ENCODE measurements at regions not wholly inside any gene's neighbourhood (a gene's known extent, or its start where the extent isn't known, plus 50 kb on each side); places are given as distances from the start of the nearest gene placed in this dataset.

GRCh38 chr5:3143382-3143781, 391.9 kb upstream of the IRX2 start:
- no peak for DNase-seq (ENCODE audit: low spot score)

GRCh38 chr5:3142261-3143027, 391.0 kb upstream of the IRX2 start:
- no peak for DNase-seq (ENCODE audit: low spot score)

- DNase-seq (ENCODE audit: low spot score) = no peak
Measured at GRCh38 chr5:3140117-3140516, 388.6 kb upstream of the IRX2 start.

- peak; percentile 51 for DNase-seq (ENCODE audit: low spot score)
Measured at GRCh38 chr5:3139499-3139931, 388.0 kb upstream of the IRX2 start.

- DNase-seq (ENCODE audit: low spot score) = no peak
Measured at GRCh38 chr5:3131161-3131560, 379.7 kb upstream of the IRX2 start.

GRCh38 chr5:3129252-3129651, 377.8 kb upstream of the IRX2 start:
- no peak for DNase-seq (ENCODE audit: low spot score)

GRCh38 chr5:3127423-3127911, 376.0 kb upstream of the IRX2 start:
- DNase-seq (ENCODE audit: low spot score) = no peak

GRCh38 chr5:3126639-3127038, 375.2 kb upstream of the IRX2 start:
- no peak for DNase-seq (ENCODE audit: low spot score)

GRCh38 chr5:3124410-3124809, 372.9 kb upstream of the IRX2 start:
- DNase-seq (ENCODE audit: low spot score) = no peak

GRCh38 chr5:3123763-3124157, 372.3 kb upstream of the IRX2 start:
- DNase-seq (ENCODE audit: low spot score) = no peak

GRCh38 chr5:3122985-3123762, 371.7 kb upstream of the IRX2 start:
- DNase-seq (ENCODE audit: low spot score) = no peak

- no peak for DNase-seq (ENCODE audit: low spot score)
Measured at GRCh38 chr5:3122216-3122615, 370.7 kb upstream of the IRX2 start.

GRCh38 chr5:3121813-3122212, 370.3 kb upstream of the IRX2 start:
- no peak for DNase-seq (ENCODE audit: low spot score)

- DNase-seq (ENCODE audit: low spot score) = no peak
Measured at GRCh38 chr5:3120028-3120427, 368.6 kb upstream of the IRX2 start.

- no peak for DNase-seq (ENCODE audit: low spot score)
Measured at GRCh38 chr5:3119435-3119834, 368.0 kb upstream of the IRX2 start.

GRCh38 chr5:3118340-3118739, 366.9 kb upstream of the IRX2 start:
- DNase-seq (ENCODE audit: low spot score) = no peak

GRCh38 chr5:3116366-3116765, 364.9 kb upstream of the IRX2 start:
- DNase-seq (ENCODE audit: low spot score) = no peak

GRCh38 chr5:3114467-3114866, 363.0 kb upstream of the IRX2 start:
- no peak for DNase-seq (ENCODE audit: low spot score)

- DNase-seq (ENCODE audit: low spot score) = no peak
Measured at GRCh38 chr5:3110371-3110770, 358.9 kb upstream of the IRX2 start.

- no peak for DNase-seq (ENCODE audit: low spot score)
Measured at GRCh38 chr5:3107156-3107611, 355.7 kb upstream of the IRX2 start.

GRCh38 chr5:3105581-3105980, 354.1 kb upstream of the IRX2 start:
- no peak for DNase-seq (ENCODE audit: low spot score)

- DNase-seq (ENCODE audit: low spot score) = no peak
Measured at GRCh38 chr5:3105172-3105571, 353.7 kb upstream of the IRX2 start.

- no peak for DNase-seq (ENCODE audit: low spot score)
Measured at GRCh38 chr5:3104429-3105060, 353.1 kb upstream of the IRX2 start.
